Omental fat pad (tissue), 3 donors: ENCODE measurements at regions not wholly inside any gene's neighbourhood (a gene's known extent, or its start where the extent isn't known, plus 50 kb on each side); places are given as distances from the start of the nearest gene placed in this dataset.

Source experiments
- ATAC-seq: fragments of 150-250 bp; one replicate; pipeline ENCODE4 v1.9.1; 2016; ENCODE audit warnings: mild to moderate bottlenecking, moderate library complexity; ENCODE audit not compliant: low FRiP score
- DNase-seq: peaks from one replicate; pipeline ENCODE4 v3.0.0-alpha.2; 2019; ENCODE audit warnings: low spot score
- TF ChIP-seq, protein P1 (sequence below), 3 donors: fragments of 450-650 bp; IDR thresholded peaks; one replicate each; pipeline ENCODE4 v1.5.1; 2016 to 2017; ENCODE audit warnings: antibody characterized with exemption in 3 of 3, mild to moderate bottlenecking in 3 of 3, moderate library complexity in 2 of 3

DNA sequence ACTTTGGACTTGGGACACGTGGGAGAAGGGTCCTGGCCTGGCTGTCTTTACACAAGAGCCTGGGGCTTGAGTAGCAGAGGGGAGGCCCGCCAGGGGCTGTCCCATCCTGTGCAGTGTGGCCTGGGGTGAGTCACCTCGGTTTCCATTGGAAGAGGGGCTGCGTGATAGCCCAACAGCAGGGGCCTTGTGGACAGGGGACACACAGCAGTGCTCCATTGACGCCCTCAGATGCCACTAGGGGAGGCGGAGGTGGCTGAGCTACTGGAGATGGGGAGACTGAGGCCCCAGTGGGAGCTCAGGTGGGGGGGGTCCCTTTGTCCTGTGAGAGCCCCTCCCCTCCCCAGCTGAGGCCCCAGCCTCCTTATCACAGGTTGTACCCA lies 50.0 kb upstream of the RNU6ATAC start:
- no peak for ATAC-seq
- TF ChIP-seq, protein P1, sequence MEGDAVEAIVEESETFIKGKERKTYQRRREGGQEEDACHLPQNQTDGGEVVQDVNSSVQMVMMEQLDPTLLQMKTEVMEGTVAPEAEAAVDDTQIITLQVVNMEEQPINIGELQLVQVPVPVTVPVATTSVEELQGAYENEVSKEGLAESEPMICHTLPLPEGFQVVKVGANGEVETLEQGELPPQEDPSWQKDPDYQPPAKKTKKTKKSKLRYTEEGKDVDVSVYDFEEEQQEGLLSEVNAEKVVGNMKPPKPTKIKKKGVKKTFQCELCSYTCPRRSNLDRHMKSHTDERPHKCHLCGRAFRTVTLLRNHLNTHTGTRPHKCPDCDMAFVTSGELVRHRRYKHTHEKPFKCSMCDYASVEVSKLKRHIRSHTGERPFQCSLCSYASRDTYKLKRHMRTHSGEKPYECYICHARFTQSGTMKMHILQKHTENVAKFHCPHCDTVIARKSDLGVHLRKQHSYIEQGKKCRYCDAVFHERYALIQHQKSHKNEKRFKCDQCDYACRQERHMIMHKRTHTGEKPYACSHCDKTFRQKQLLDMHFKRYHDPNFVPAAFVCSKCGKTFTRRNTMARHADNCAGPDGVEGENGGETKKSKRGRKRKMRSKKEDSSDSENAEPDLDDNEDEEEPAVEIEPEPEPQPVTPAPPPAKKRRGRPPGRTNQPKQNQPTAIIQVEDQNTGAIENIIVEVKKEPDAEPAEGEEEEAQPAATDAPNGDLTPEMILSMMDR (IDR thresholded peaks at IDR 0.05): no peak
- peak; percentile 18 for DNase-seq

GRCh38 chr9:134214766-134215419 lies 50.5 kb upstream of the RNU6ATAC start:
- ATAC-seq (no peak), DNase-seq (peak; percentile 11)
- TF ChIP-seq, protein P1 (IDR thresholded peaks at IDR 0.05): no peak

- TF ChIP-seq, protein P1 (IDR thresholded peaks at IDR 0.05): no peak
- ATAC-seq (no peak), DNase-seq (no peak)
These were observed 51.0 kb upstream of the RNU6ATAC start for GRCh38 chr9:134215420-134215698.

- ATAC-seq (no peak), DNase-seq (peak; percentile 16)
- TF ChIP-seq, protein P1 (IDR thresholded peaks at IDR 0.05): no peak
These were observed 51.5 kb upstream of the RNU6ATAC start for GRCh38 chr9:134215699-134216448.

DNA sequence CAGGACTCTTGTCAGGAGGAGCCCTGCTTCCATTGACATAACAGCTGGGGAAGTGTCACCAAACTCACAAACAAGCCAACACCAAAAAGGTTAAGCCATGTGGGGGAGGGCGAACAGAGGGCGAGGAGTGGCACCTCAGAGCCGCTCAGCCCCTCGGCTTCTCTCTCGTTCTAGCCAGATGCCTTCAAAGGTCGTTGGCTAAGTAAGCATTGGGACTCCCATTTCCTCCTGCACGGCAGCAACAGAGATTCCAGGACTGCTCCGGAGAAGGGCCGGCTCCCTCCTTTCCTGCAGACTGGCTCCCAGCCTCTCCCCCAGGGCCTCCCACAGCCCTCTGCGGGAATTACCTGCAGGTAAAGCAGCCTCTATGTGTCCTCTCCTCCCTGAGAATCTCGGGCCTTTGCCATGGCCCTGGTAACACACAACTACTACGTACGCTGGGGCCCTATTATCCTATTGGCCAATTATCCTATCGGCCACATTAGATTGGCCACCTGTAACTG lies 52.1 kb upstream of the RNU6ATAC start:
- peak; percentile 10 for DNase-seq
- ATAC-seq: no peak
- TF ChIP-seq, protein P1 (IDR thresholded peaks at IDR 0.05): no peak

- DNase-seq: no peak
- TF ChIP-seq, protein P1 (IDR thresholded peaks at IDR 0.05): no peak
These were observed 52.6 kb upstream of the RNU6ATAC start for GRCh38 chr9:134216961-134217360.

More at GRCh38 chr9:134216961-134217360, 52.6 kb upstream of the RNU6ATAC start:
- no peak for ATAC-seq
